SH-SY5Y (cell line): ENCODE measurements at regions not wholly inside any gene's neighbourhood (a gene's known extent, or its start where the extent isn't known, plus 50 kb on each side); places are given as distances from the start of the nearest gene placed in this dataset.

ENCODE experiments used
- GATA2 ChIP-seq: IDR thresholded peaks from 2 replicates; pipeline ENCODE4 v1.6.1; 2011; ENCODE audit warnings: mild to moderate bottlenecking, low read depth, low read length
- GATA3 ChIP-seq: IDR thresholded peaks from 2 replicates; pipeline ENCODE4 v1.6.1; 2011; ENCODE audit warnings: low read depth, mild to moderate bottlenecking, low read length, moderate library complexity

DNA sequence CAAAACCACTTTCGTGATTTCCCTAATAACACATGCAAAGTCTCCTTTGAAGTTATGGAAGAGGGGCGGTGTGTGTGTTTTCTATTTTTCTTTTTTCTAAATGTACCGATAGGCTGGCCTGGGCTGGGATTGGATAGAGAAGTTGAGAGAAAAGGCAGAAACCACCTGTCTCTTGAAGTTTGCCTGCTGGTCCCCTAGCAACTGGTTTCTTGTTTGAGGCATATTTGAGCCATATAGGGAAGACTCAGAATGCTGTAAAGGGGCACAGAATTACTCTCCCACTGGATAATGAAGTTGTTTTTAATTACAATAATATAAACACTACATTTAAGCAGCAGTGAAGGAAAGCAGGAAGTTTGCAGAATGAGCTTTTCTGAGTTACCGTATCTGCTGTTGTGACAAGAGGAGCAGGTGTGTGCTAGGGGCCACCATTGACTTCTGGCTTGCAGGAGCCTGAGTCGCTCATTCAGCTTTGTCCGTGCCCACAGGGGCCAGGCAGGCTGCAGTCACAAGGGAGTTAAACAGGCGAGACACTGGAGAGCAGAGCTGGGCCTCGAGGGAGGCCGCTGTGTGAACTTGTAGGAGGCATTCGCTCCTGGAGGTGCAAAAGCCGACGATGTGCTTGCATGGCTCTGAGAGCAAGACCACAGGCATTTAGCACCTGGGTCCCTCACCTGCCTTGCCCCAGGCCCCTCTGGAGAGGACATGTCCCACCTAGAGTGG lies 173.8 kb upstream of the RGS6 start:
- no peak for TF ChIP-seq GATA3
- TF ChIP-seq GATA2 = no peak
